ENCODE measurements at regions not wholly inside any gene's neighbourhood (a gene's known extent, or its start where the extent isn't known, plus 50 kb on each side); places are given as distances from the start of the nearest gene placed in this dataset.
"Not testable (repeated sequence)": the region's sequence is repeated elsewhere in the genome, so short reads cannot be mapped to it uniquely, and the experiment has no call there.

DNA sequence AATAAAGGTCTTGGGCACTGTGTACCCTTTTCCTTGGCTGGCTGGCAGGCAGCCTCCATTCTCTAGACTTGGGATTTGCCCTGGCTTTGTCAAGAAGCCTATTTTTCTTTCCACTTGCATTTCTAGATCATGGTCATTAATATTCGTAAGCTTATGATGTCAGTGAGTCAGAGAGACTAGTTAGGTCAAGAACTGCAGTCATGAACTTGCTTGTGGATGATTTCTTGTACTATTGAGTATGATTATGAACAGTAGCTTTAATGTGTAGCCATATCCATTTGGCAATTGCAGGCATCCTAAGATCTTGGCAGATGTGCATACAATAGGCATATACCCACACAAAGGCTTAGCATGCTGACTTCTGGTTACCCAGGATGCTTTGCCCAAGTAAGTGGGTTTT is 186.8 kb upstream of the CLINT1 start:
- Histone ChIP-seq H3K4me3 (ENCODE audit: low read length) (no peak overlapping the region), H3K27ac (ENCODE audit: low read depth, low read length) (no peak overlapping the region), H3K27me3 (ENCODE audit: control insufficient read depth, insufficient read depth, low read length, poor library complexity, severe bottlenecking) (no peaks in the 10 kb centered on the region), H3K9ac (ENCODE audit: extremely low read depth, low read length, poor library complexity, severe bottlenecking) (no peak overlapping the region), H3K9me3 (ENCODE audit: control insufficient read depth, low read length) (no peaks in the 10 kb centered on the region), H3K36me3 (ENCODE audit: control insufficient read depth, insufficient read depth, low read length) (no peaks in the 10 kb centered on the region), H3K4me1 (ENCODE audit: control insufficient read depth, insufficient read depth, low read length) (no peaks in the 10 kb centered on the region)
- Mint-ChIP-seq H3K4me3 (no peak overlapping the region), H3K27me3 (ENCODE audit: insufficient read depth) (peaks cover 4% of the 10 kb centered on the region), H3K27ac (no peak overlapping the region), H3K9me3 (no peaks in the 10 kb centered on the region), H3K4me1 (peaks cover 3% of the 10 kb centered on the region), H3K36me3 (ENCODE audit: low read depth) (no peaks in the 10 kb centered on the region)
- DNase-seq, result no peak
- WGBS, 2 experiments (ENCODE audit: insufficient coverage in 1 of 2, insufficient read length in 1 of 2), result 100% methylated on average over 1 of the region's 1 CpG
- TF ChIP-seq, protein P1, sequence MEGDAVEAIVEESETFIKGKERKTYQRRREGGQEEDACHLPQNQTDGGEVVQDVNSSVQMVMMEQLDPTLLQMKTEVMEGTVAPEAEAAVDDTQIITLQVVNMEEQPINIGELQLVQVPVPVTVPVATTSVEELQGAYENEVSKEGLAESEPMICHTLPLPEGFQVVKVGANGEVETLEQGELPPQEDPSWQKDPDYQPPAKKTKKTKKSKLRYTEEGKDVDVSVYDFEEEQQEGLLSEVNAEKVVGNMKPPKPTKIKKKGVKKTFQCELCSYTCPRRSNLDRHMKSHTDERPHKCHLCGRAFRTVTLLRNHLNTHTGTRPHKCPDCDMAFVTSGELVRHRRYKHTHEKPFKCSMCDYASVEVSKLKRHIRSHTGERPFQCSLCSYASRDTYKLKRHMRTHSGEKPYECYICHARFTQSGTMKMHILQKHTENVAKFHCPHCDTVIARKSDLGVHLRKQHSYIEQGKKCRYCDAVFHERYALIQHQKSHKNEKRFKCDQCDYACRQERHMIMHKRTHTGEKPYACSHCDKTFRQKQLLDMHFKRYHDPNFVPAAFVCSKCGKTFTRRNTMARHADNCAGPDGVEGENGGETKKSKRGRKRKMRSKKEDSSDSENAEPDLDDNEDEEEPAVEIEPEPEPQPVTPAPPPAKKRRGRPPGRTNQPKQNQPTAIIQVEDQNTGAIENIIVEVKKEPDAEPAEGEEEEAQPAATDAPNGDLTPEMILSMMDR (conservative IDR thresholded peaks at IDR 0.05), result no peak

DNA sequence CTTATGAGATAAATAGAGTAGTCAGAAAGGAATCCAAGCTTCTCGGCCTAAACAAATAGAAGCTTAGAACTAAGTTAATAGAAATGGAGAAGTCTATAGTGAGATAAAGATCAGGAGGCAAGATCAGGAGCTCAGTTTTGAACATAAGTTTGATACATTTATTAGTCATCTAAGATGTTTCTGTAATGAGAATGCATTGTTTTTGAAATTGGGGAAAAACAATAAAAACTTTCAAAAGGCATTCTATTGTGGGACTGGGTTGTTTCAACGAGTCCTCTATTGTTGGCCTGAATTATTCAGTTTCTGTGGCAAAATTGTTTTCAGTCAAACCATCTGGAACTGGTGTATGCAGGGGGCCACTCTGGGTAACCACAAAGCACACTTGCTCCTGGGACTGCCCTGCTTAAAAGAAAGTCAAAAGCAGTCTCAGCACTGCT is 181.0 kb upstream of the CLINT1 start:
- H3K9me3 Mint-ChIP-seq, result peaks cover 32% of the 10 kb centered on the region
- Histone ChIP-seq H3K36me3 (ENCODE audit: control insufficient read depth, insufficient read depth, low read length) (no peaks in the 10 kb centered on the region), H3K4me1 (ENCODE audit: control insufficient read depth, insufficient read depth, low read length) (no peaks in the 10 kb centered on the region), H3K27ac (ENCODE audit: low read depth, low read length) (no peak overlapping the region), H3K4me3 (ENCODE audit: low read length) (no peak overlapping the region), H3K9ac (ENCODE audit: extremely low read depth, low read length, poor library complexity, severe bottlenecking) (no peak overlapping the region), H3K9me3 (ENCODE audit: control insufficient read depth, low read length) (peaks cover 11% of the 10 kb centered on the region), H3K27me3 (ENCODE audit: control insufficient read depth, insufficient read depth, low read length, poor library complexity, severe bottlenecking) (no peaks in the 10 kb centered on the region)
- H3K4me1 Mint-ChIP-seq, result no peaks in the 10 kb centered on the region
- WGBS, 2 experiments (ENCODE audit: insufficient coverage in 1 of 2, insufficient read length in 1 of 2), result 94 to 100% methylated on average over 2 of the region's 2 CpGs
- H3K4me3 Mint-ChIP-seq, result no peak overlapping the region
- no peak overlapping the region for H3K27ac Mint-ChIP-seq
- TF ChIP-seq, protein P1 (conservative IDR thresholded peaks at IDR 0.05), result no peak
- peaks cover 4% of the 10 kb centered on the region for H3K27me3 Mint-ChIP-seq (ENCODE audit: insufficient read depth)
- no peak for DNase-seq
- H3K36me3 Mint-ChIP-seq (ENCODE audit: low read depth), result peaks cover 7% of the 10 kb centered on the region

DNA sequence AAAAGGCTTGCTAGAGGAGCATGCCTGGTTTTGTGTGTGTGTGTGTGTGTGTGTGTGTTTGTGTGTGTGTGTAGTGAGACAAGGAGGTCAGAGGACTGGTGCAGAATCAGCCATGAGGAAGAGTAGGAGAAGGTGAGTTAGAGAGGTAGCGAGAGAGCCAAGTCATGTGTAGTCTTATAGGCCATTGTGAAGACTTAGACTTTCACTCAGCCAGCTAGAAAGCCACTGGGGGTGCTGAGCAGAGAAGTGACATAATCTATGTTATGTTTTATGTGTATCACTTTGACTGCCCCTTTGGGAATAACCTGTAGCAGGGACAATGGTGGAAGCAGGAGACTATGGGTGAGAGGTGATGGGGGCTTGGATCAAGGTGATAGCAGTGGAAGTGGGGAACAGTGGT is 180.5 kb upstream of the CLINT1 start:
- H3K36me3 Mint-ChIP-seq (ENCODE audit: low read depth), result peaks cover 9% of the 10 kb centered on the region
- Histone ChIP-seq H3K4me3 (ENCODE audit: low read length) (no peak overlapping the region), H3K27me3 (ENCODE audit: control insufficient read depth, insufficient read depth, low read length, poor library complexity, severe bottlenecking) (no peaks in the 10 kb centered on the region), H3K36me3 (ENCODE audit: control insufficient read depth, insufficient read depth, low read length) (no peaks in the 10 kb centered on the region), H3K27ac (ENCODE audit: low read depth, low read length) (no peak overlapping the region), H3K9me3 (ENCODE audit: control insufficient read depth, low read length) (peaks cover 16% of the 10 kb centered on the region), H3K4me1 (ENCODE audit: control insufficient read depth, insufficient read depth, low read length) (no peaks in the 10 kb centered on the region), H3K9ac (ENCODE audit: extremely low read depth, low read length, poor library complexity, severe bottlenecking) (no peak overlapping the region)
- H3K9me3 Mint-ChIP-seq, result peaks cover 37% of the 10 kb centered on the region
- no peaks in the 10 kb centered on the region for H3K4me1 Mint-ChIP-seq
- H3K4me3 Mint-ChIP-seq, result no peak overlapping the region
- no peak overlapping the region for H3K27ac Mint-ChIP-seq
- WGBS, 2 experiments (ENCODE audit: insufficient coverage in 1 of 2, insufficient read length in 1 of 2), result 47 to 50% methylated on average over 1 of the region's 1 CpG
- peaks cover 3% of the 10 kb centered on the region for H3K27me3 Mint-ChIP-seq (ENCODE audit: insufficient read depth)
- TF ChIP-seq, protein P1 (conservative IDR thresholded peaks at IDR 0.05), result no peak
- no peak for DNase-seq

DNA sequence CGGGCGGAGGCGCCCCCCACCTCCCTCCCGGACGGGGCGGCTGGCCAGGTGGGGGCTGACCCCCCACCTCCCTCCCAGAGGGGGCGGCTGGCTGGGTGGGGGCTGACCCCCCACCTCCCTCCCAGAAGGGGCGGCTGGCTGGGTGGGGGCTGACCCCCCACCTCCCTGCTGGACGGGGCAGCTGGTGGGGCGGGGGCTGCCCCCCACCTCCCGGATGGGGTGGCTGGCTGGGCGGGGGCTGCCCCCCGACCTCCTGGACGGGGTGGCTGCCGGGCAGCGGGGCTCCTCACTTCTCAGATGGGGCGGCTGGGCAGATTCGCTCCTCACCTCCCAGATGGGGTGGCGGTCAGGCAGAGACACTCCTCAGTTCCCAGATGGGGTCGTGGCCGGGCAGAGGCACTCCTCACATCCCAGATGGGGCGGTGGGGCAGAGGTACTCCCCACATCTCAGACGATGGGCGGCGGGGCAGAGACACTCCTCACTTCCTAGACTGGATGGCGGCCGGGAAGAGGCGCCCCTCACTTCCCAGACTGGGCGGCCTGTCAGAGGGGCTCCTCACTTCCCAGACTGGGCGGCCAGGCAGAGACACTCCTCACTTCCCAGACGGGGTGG is 178.1 kb upstream of the CLINT1 start:
- not testable (repeated sequence) for H3K4me1 Mint-ChIP-seq; H3K27me3 Mint-ChIP-seq (ENCODE audit: insufficient read depth); H3K4me1 ChIP-seq (ENCODE audit: control insufficient read depth, insufficient read depth, low read length); H3K36me3 Mint-ChIP-seq (ENCODE audit: low read depth); H3K27ac ChIP-seq (ENCODE audit: low read depth, low read length); H3K36me3 ChIP-seq (ENCODE audit: control insufficient read depth, insufficient read depth, low read length); H3K9ac ChIP-seq (ENCODE audit: extremely low read depth, low read length, poor library complexity, severe bottlenecking); H3K4me3 ChIP-seq (ENCODE audit: low read length); H3K4me3 Mint-ChIP-seq; H3K27ac Mint-ChIP-seq; H3K27me3 ChIP-seq (ENCODE audit: control insufficient read depth, insufficient read depth, low read length, poor library complexity, severe bottlenecking)
- WGBS, 2 experiments (ENCODE audit: insufficient coverage in 1 of 2, insufficient read length in 1 of 2), result 96 to 100% methylated on average over 9 to 28 of the region's 31 CpGs
- peak; percentile 7 for DNase-seq
- peaks cover 24% of the 10 kb centered on the region for H3K9me3 ChIP-seq (ENCODE audit: control insufficient read depth, low read length)
- H3K9me3 Mint-ChIP-seq, result peaks cover 52% of the 10 kb centered on the region

DNA sequence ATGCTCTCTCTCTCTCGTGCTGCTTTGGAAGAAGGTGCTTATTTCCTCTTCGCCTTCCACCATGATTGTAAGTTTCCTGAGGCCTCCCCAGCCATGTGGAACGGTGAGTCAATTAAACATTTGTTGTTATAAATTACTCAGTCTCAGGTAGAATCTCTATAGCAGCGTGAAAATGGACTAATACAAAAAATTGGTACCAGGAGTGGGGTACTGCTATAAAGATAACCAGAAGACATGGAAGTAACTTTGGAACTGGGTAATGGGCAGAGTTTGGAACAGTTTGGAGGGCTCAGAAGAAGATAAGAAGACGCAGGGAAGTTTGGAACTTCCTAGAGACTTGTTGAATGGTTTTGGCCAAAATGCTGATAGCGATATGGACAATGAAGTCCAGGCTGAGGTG is 175.6 kb upstream of the CLINT1 start:
- not testable (repeated sequence) for H3K4me1 ChIP-seq (ENCODE audit: control insufficient read depth, insufficient read depth, low read length); H3K27ac ChIP-seq (ENCODE audit: low read depth, low read length); H3K4me3 Mint-ChIP-seq; DNase-seq; H3K27ac Mint-ChIP-seq; H3K36me3 Mint-ChIP-seq (ENCODE audit: low read depth); H3K36me3 ChIP-seq (ENCODE audit: control insufficient read depth, insufficient read depth, low read length); H3K27me3 Mint-ChIP-seq (ENCODE audit: insufficient read depth); H3K27me3 ChIP-seq (ENCODE audit: control insufficient read depth, insufficient read depth, low read length, poor library complexity, severe bottlenecking); H3K4me1 Mint-ChIP-seq; H3K9ac ChIP-seq (ENCODE audit: extremely low read depth, low read length, poor library complexity, severe bottlenecking)
- whole genome bisulfite sequencing, 2 experiments (ENCODE audit: insufficient coverage in 1 of 2, insufficient read length in 1 of 2), result 88 to 90% methylated on average over 3 to 6 of the region's 6 CpGs
- peaks cover 52% of the 10 kb centered on the region for H3K9me3 Mint-ChIP-seq
- Histone ChIP-seq H3K9me3 (ENCODE audit: control insufficient read depth, low read length) (peaks cover 24% of the 10 kb centered on the region), H3K4me3 (ENCODE audit: low read length) (peak overlapping the region; percentile 56)

Measured in endodermal cell (in vitro differentiated cells).